K562 (cell line): ENCODE measurements at regions not wholly inside any gene's neighbourhood (a gene's known extent, or its start where the extent isn't known, plus 50 kb on each side); places are given as distances from the start of the nearest gene placed in this dataset.

Source experiments
- ATAC-seq: fragments of 200-7000 bp; cut with Tn5 transposase; 3 replicates; pipeline ENCODE4 v1.9.1; 2020; ENCODE audit warnings: moderate library complexity
- BruUV-seq: library from RNA; stranded (reverse); fragments of 400-500 nt; replicated peaks from 2 replicates; lab custom pipeline; 2021; lab: Mats Ljungman, UMichigan
- CTCF ChIA-PET: fragments of 300-600 bp; formaldehyde crosslinking; extraction: SDS; loops from one replicate; lab custom pipeline; 2021; ENCODE audit warnings: low intra/inter-chr PET ratio; lab: Yijun Ruan, JAX
- POLR2A ChIA-PET: fragments of 300-600, 350-650 bp; sonication (Branson Sonifier 250); formaldehyde crosslinking; extraction: SDS; loops from one replicate; lab custom pipeline; 2021; ENCODE audit warnings: antibody characterized with exemption, inconsistent platforms; lab: Yijun Ruan, JAX
- DNase-seq, 4 experiments: peaks; one replicate each; pipeline versions ENCODE4 v3.0.0 to v3.0.0-alpha.2; 2011 to 2018; ENCODE audit warnings: low spot score in 3 of 4, mixed read lengths in 3 of 4; ENCODE audit errors: extremely low read depth in 1 of 4
- FAIRE-seq: peaks from 2 replicates; lab custom pipeline; 2011; peaks lifted over from hg19 to GRCh38; lab: Jason Lieb, UNC
- H2AFZ ChIP-seq: 2 replicates; pipeline ENCODE4 v1.6.0; 2011; ENCODE audit warnings: low read depth, low read length, control low read depth, inconsistent platforms
- H3K27ac ChIP-seq: fragments of 200-600 bp; 3 replicates; pipeline ENCODE4 v1.8.0; 2011; ENCODE audit warnings: low read depth, mild to moderate bottlenecking, control low read depth, inconsistent platforms, low read length, moderate library complexity, mixed read lengths; ENCODE audit errors: extremely low read depth
- H3K27me3 ChIP-seq, 2 experiments: fragments of 300-600 bp in 1 of 2; 2 replicates in 1 of 2; 3 replicates in 1 of 2; pipeline versions ENCODE4 v1.6.0 to v1.8.0; 2011; ENCODE audit warnings: inconsistent platforms in 2 of 2, low read length in 2 of 2, mild to moderate bottlenecking in 1 of 2, mixed read lengths in 1 of 2, moderate library complexity in 1 of 2; ENCODE audit not compliant: control insufficient read depth in 2 of 2, insufficient read depth in 2 of 2
- H3K36me3 ChIP-seq: fragments of 300-600 bp; 3 replicates; pipeline ENCODE4 v1.8.0; 2011; ENCODE audit warnings: mild to moderate bottlenecking, low read length, inconsistent platforms; ENCODE audit not compliant: control insufficient read depth, insufficient read depth
- H3K4me1 ChIP-seq, 2 experiments: fragments of 200-600 bp in 1 of 2; replicated peaks in 1 of 2; 2 replicates in 1 of 2; 3 replicates in 1 of 2; pipeline versions ENCODE4 v1.5.1 to v1.8.0; 2011; ENCODE audit warnings: inconsistent platforms in 2 of 2, low read length in 2 of 2, mild to moderate bottlenecking in 1 of 2, mixed read lengths in 1 of 2, moderate library complexity in 1 of 2; ENCODE audit not compliant: control insufficient read depth in 2 of 2, insufficient read depth in 2 of 2
- H3K4me2 ChIP-seq: 2 replicates; pipeline ENCODE4 v1.6.1; 2011; ENCODE audit warnings: low read length, control low read depth, inconsistent platforms, mixed read lengths; ENCODE audit not compliant: insufficient read depth
- H3K4me3 ChIP-seq: fragments of 200-600 bp; sonication (generic), shearing (Covaris generic); 2 replicates; pipeline ENCODE4 v1.5.1; 2016; ENCODE audit warnings: control low read depth, inconsistent platforms
- H3K79me2 ChIP-seq: fragments of 200-600 bp; 3 replicates; pipeline ENCODE4 v1.8.0; 2011; ENCODE audit warnings: low read length, inconsistent platforms; ENCODE audit not compliant: control insufficient read depth, insufficient read depth
- H3K9ac ChIP-seq, 2 experiments: 2 replicates each; pipeline versions ENCODE4 v1.6.0 to v1.6.1; 2011; ENCODE audit warnings: low read depth in 2 of 2, low read length in 2 of 2, control low read depth in 1 of 2, inconsistent platforms in 1 of 2, mild to moderate bottlenecking in 1 of 2, mixed read lengths in 1 of 2; ENCODE audit not compliant: insufficient read depth in 1 of 2
- H3K9me1 ChIP-seq: one replicate; pipeline ENCODE4 v1.6.0; 2011; ENCODE audit warnings: inconsistent platforms, mild to moderate bottlenecking, low read length, moderate library complexity; ENCODE audit not compliant: control insufficient read depth, insufficient read depth
- H3K9me3 ChIP-seq: replicated peaks from 2 replicates; pipeline ENCODE4 v1.5.1; 2011; ENCODE audit warnings: low read depth, low read length, inconsistent platforms; ENCODE audit not compliant: control insufficient read depth, insufficient read depth
- H4K20me1 ChIP-seq: replicated peaks from 2 replicates; pipeline ENCODE4 v1.6.1; 2011; ENCODE audit warnings: low read length, inconsistent platforms, mixed read lengths; ENCODE audit not compliant: control insufficient read depth, insufficient read depth
- ATF1 ChIP-seq, 2 experiments: fragments of 450-650 bp in 1 of 2; IDR thresholded peaks; 2 replicates each; pipeline ENCODE4 v1.6.1; 2016; ENCODE audit warnings: missing compliant biosample characterization in 1 of 2, missing genetic modification characterization in 1 of 2
- E2F1 ChIP-seq: sonication (generic); formaldehyde crosslinking; IDR thresholded peaks from 2 replicates; pipeline ENCODE4 v1.8.1; 2023; ENCODE audit warnings: mild to moderate bottlenecking, missing genetic modification reagents, moderate library complexity
- KLF13 ChIP-seq: fragments of 450-650 bp; IDR thresholded peaks from 2 replicates; pipeline ENCODE4 v1.6.1; 2016; ENCODE audit warnings: missing genetic modification characterization, low read depth, mild to moderate bottlenecking, missing compliant biosample characterization, moderate library complexity, borderline replicate concordance
- SRSF9 ChIP-seq: fragments of 200-400 bp; formaldehyde crosslinking; IDR thresholded peaks from 2 replicates; pipeline ENCODE4 v1.6.1; 2017; ENCODE audit warnings: low read depth, low read length, borderline replicate concordance
- ZNF212 ChIP-seq: fragments of 450-650 bp; formaldehyde crosslinking; IDR thresholded peaks from 2 replicates; pipeline ENCODE4 v1.4.0; 2020; ENCODE audit warnings: mild to moderate bottlenecking
- ZNF311 ChIP-seq: fragments of 250-450 bp; sonication (Bioruptor Pico); IDR thresholded peaks from 2 replicates; pipeline ENCODE4 v1.4.0; 2020; ENCODE audit warnings: mild to moderate bottlenecking, moderate library complexity
- ZNF347 ChIP-seq: fragments of 450-650 bp; formaldehyde crosslinking; IDR thresholded peaks from 2 replicates; pipeline ENCODE4 v1.4.0; 2020; ENCODE audit warnings: low read depth, mild to moderate bottlenecking, moderate library complexity
- WGBS: fragments of 100-300 bp; shearing (Covaris generic); methylation state at CpG from one replicate; pipeline ENCODE4 v1.1.6; 2016; ENCODE audit warnings: low coverage, mixed read lengths; ENCODE audit not compliant: insufficient coverage; ENCODE audit errors: missing lambda C conversion rate; 5-methylcytosine and 5-hydroxymethylcytosine counted together
- in situ Hi-C: fragments of 300-500 bp; cut with MboI; formaldehyde crosslinking; loops from 4 replicates; pipeline ENCODE4 v1.15.0; 2018; ENCODE audit warnings: inconsistent platforms, mixed read lengths
- intact Hi-C: fragments of 100-400 bp; cut with micrococcal nuclease; formaldehyde crosslinking; loops from 2 replicates; pipeline ENCODE4 v1.14.2; 2022
- TF ChIP-seq, protein P1 (sequence below): fragments of 450-650 bp; IDR thresholded peaks from 2 replicates; pipeline ENCODE4 v1.6.1; 2017; ENCODE audit warnings: mild to moderate bottlenecking, moderate library complexity
- TF ChIP-seq, protein P2 (sequence below): fragments of 450-650 bp; formaldehyde crosslinking; IDR thresholded peaks from 2 replicates; pipeline ENCODE4 v1.4.0; 2020; ENCODE audit warnings: mild to moderate bottlenecking, moderate library complexity

DNA sequence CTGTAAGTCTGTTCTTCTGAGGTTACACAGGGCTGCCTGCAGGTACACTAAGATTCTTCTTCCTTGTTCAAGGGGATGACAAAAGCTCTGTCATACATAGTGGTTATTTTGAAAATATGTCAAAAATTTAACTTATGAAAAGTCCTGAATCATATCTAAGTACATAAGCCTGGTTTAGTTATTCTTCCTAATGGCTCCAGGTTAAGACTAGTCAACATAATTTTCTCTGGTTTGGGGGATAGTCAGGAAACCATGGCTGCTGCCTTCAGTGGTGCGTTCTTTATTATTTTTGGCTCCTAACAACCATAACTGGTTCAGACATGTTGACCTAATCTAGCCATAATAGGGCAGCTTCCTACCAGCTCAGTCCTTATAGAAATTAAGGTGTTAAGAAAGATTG lies 257.4 kb upstream of the DDI1 start:
- Histone ChIP-seq H4K20me1 (no peaks in the 10 kb centered on the region), H3K4me2 (no peak overlapping the region), H3K79me2 (no peaks in the 10 kb centered on the region), H3K36me3 (no peaks in the 10 kb centered on the region), H2AFZ (no peak overlapping the region), H3K4me1 (no peaks in the 10 kb centered on the region), H3K27me3 (no peaks in the 10 kb centered on the region), H3K27ac (no peak overlapping the region), H3K4me3 (no peak overlapping the region), H3K9me1 (no peaks in the 10 kb centered on the region), H3K9me3 (no peaks in the 10 kb centered on the region), H3K9ac (no peak overlapping the region)
- ChIA-PET POLR2A (no interaction called here), CTCF (no interaction called here)
- BruUV-seq: no TSS peak
- WGBS: 0% methylated on average over 1 of the region's 1 CpG
- in situ Hi-C loops (no loop called here), intact Hi-C loops (no loop called here)
- no peak for DNase-seq
- FAIRE-seq: no peak
- no peak for ATAC-seq
- TF ChIP-seq ZNF212 (CRISPR knock-in tag) (no peak), SRSF9 (no peak), KLF13 (tag) (no peak), ZNF347 (CRISPR knock-in tag) (no peak), E2F1 (CRISPR knock-in tag) (no peak), ATF1 (CRISPR knock-in tag; IDR thresholded peaks at IDR 0.05) (no peak), ATF1 (tag; IDR thresholded peaks at IDR 0.05) (no peak), ZNF311 (CRISPR knock-in tag) (no peak)
- TF ChIP-seq, protein P1, sequence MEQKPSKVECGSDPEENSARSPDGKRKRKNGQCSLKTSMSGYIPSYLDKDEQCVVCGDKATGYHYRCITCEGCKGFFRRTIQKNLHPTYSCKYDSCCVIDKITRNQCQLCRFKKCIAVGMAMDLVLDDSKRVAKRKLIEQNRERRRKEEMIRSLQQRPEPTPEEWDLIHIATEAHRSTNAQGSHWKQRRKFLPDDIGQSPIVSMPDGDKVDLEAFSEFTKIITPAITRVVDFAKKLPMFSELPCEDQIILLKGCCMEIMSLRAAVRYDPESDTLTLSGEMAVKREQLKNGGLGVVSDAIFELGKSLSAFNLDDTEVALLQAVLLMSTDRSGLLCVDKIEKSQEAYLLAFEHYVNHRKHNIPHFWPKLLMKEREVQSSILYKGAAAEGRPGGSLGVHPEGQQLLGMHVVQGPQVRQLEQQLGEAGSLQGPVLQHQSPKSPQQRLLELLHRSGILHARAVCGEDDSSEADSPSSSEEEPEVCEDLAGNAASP: no peak
- TF ChIP-seq, protein P2, sequence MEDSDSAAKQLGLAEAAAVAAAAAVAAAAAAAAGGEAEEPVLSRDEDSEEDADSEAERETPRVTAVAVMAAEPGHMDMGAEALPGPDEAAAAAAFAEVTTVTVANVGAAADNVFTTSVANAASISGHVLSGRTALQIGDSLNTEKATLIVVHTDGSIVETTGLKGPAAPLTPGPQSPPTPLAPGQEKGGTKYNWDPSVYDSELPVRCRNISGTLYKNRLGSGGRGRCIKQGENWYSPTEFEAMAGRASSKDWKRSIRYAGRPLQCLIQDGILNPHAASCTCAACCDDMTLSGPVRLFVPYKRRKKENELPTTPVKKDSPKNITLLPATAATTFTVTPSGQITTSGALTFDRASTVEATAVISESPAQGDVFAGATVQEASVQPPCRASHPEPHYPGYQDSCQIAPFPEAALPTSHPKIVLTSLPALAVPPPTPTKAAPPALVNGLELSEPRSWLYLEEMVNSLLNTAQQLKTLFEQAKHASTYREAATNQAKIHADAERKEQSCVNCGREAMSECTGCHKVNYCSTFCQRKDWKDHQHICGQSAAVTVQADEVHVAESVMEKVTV (CRISPR knock-in tag): no peak
